ENCODE measurements at regions not wholly inside any gene's neighbourhood (a gene's known extent, or its start where the extent isn't known, plus 50 kb on each side); places are given as distances from the start of the nearest gene placed in this dataset.

DNA sequence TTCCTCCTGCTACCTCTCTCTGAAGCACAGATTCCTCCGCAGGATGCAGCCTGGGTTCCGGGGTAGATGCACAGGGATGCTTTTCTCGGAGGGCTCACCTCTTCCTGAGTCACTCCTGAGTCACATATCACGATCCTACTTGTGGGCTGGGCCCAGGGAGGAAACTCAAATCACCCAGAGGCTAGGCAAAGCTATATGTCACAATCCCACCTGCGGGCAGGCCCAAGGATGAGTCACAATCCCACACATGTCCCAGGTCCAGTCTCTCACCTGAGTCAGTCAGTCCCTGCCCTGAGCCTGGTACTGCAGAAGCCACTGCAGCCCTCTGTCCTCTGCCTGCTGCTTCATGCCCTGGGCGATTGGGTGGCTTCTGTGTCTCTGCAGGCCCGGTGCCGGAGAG lies 149.0 kb upstream of the GSC start:
- WGBS, 2 donors = 71 to 82% methylated on average over 8 of the region's 8 CpGs
- intact Hi-C loops (cut with DNase I) = no loop called here
- no peak for ATAC-seq
- no peaks in the 10 kb centered on the region for H3K36me3 ChIP-seq (replicated peaks in 1 of 2; ENCODE audit: insufficient read depth in 1 of 2, low read depth in 2 of 2)
- TF ChIP-seq POLR2A (IDR thresholded peaks at IDR 0.05) = no peak
- TF ChIP-seq, protein P1, sequence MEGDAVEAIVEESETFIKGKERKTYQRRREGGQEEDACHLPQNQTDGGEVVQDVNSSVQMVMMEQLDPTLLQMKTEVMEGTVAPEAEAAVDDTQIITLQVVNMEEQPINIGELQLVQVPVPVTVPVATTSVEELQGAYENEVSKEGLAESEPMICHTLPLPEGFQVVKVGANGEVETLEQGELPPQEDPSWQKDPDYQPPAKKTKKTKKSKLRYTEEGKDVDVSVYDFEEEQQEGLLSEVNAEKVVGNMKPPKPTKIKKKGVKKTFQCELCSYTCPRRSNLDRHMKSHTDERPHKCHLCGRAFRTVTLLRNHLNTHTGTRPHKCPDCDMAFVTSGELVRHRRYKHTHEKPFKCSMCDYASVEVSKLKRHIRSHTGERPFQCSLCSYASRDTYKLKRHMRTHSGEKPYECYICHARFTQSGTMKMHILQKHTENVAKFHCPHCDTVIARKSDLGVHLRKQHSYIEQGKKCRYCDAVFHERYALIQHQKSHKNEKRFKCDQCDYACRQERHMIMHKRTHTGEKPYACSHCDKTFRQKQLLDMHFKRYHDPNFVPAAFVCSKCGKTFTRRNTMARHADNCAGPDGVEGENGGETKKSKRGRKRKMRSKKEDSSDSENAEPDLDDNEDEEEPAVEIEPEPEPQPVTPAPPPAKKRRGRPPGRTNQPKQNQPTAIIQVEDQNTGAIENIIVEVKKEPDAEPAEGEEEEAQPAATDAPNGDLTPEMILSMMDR (IDR thresholded peaks at IDR 0.05) = no peak
- H3K9me3 ChIP-seq = no peaks in the 10 kb centered on the region
- no peak overlapping the region for H3K4me3 ChIP-seq
- DNase-seq = no peak
- H3K4me1 ChIP-seq = no peaks in the 10 kb centered on the region
- H3K27me3 ChIP-seq = no peaks in the 10 kb centered on the region
- H3K27ac ChIP-seq = no peak overlapping the region

DNA sequence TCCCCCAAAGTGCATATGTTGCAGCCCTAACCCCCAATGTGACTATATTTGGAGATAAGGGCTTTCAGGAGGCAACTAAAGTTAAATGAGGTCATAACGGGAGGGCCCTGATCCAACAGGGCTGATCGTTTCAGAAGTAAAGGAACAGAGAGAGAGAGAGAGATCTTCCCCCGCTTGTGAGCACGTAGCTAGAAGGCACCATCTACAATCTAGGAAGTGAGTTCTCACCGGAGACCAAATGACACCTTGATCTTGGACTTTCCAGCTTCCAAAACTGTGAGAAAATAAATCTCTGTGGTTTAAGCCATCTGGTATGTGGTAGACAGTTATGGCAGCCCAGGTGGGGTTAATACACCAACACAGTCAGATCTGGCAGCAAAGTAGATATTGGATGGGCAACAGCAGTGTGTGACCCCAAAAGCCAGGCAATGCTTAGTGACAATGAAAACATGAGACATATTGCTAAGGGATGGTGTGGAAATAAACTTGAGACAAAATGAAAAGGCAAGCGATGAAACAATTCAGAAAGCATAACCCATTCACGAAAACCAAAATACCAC lies 147.2 kb upstream of the GSC start:
- WGBS, 2 donors = 77 to 82% methylated on average over 7 of the region's 7 CpGs

GRCh38 chr14:94914191-94914590 lies 144.3 kb upstream of the GSC start:
- intact Hi-C loops (cut with DNase I) = no loop called here
- H3K36me3 ChIP-seq (replicated peaks in 1 of 2; ENCODE audit: insufficient read depth in 1 of 2, low read depth in 2 of 2) = no peaks in the 10 kb centered on the region
- ATAC-seq = no peak
- no peak for TF ChIP-seq POLR2A (IDR thresholded peaks at IDR 0.05)
- TF ChIP-seq, protein P1 (IDR thresholded peaks at IDR 0.05) = no peak
- WGBS, 2 donors = 90% methylated on average over 3 of the region's 3 CpGs
- H3K4me1 ChIP-seq = no peaks in the 10 kb centered on the region
- no peak overlapping the region for H3K27ac ChIP-seq
- no peak for DNase-seq
- H3K4me3 ChIP-seq = no peak overlapping the region
- no peaks in the 10 kb centered on the region for H3K27me3 ChIP-seq
- H3K9me3 ChIP-seq = no peaks in the 10 kb centered on the region

More for the DNA sequence above, 147.2 kb upstream of the GSC start:
- Histone ChIP-seq H3K4me1 (no peaks in the 10 kb centered on the region), H3K27me3 (no peaks in the 10 kb centered on the region), H3K9me3 (no peaks in the 10 kb centered on the region), H3K36me3 (replicated peaks in 1 of 2; ENCODE audit: insufficient read depth in 1 of 2, low read depth in 2 of 2) (no peaks in the 10 kb centered on the region), H3K4me3 (no peak overlapping the region), H3K27ac (no peak overlapping the region)
- ATAC-seq (no peak), DNase-seq (no peak)
- TF ChIP-seq, protein P1 (IDR thresholded peaks at IDR 0.05) = no peak
- TF ChIP-seq POLR2A (IDR thresholded peaks at IDR 0.05) = no peak
- intact Hi-C loops (cut with DNase I) = no loop called here

- Histone ChIP-seq H3K9me3 (no peaks in the 10 kb centered on the region), H3K4me1 (no peaks in the 10 kb centered on the region), H3K27me3 (no peaks in the 10 kb centered on the region), H3K36me3 (replicated peaks in 1 of 2; ENCODE audit: insufficient read depth in 1 of 2, low read depth in 2 of 2) (no peaks in the 10 kb centered on the region), H3K27ac (no peak overlapping the region), H3K4me3 (no peak overlapping the region)
- intact Hi-C loops (cut with DNase I) = no loop called here
- WGBS, 2 donors = 81 to 86% methylated on average over 22 to 30 of the region's 30 CpGs
- TF ChIP-seq, protein P1 (IDR thresholded peaks at IDR 0.05) = no peak
- no peak for TF ChIP-seq POLR2A (IDR thresholded peaks at IDR 0.05)
- ATAC-seq (no peak), DNase-seq (no peak)
Measured at GRCh38 chr14:94907626-94908261, 137.8 kb upstream of the GSC start.
